ENCODE measurements at regions not wholly inside any gene's neighbourhood (a gene's known extent, or its start where the extent isn't known, plus 50 kb on each side); places are given as distances from the start of the nearest gene placed in this dataset.

GRCh38 chr3:96101006-96101560 is 713.3 kb upstream of the EPHA6 start:
- TF ChIP-seq POLR2AphosphoS5 (IDR thresholded peaks at IDR 0.05), result no peak
- TF ChIP-seq CTCF (IDR thresholded peaks at IDR 0.05), result no peak
- TF ChIP-seq POLR2A (IDR thresholded peaks at IDR 0.05), result no peak
